GM21717 (cell line): ENCODE measurements at regions not wholly inside any gene's neighbourhood (a gene's known extent, or its start where the extent isn't known, plus 50 kb on each side); places are given as distances from the start of the nearest gene placed in this dataset.
A peak's percentile ranks its signal among the peaks of the same experiment; 100 is the strongest.

Source experiments
- ATAC-seq: cut with Tn5 transposase; IDR thresholded peaks from one replicate; pipeline ENCODE4 v1.9.1; 2021; ENCODE audit warnings: mild to moderate bottlenecking, moderate library complexity; ENCODE audit not compliant: unreplicated experiment

DNA sequence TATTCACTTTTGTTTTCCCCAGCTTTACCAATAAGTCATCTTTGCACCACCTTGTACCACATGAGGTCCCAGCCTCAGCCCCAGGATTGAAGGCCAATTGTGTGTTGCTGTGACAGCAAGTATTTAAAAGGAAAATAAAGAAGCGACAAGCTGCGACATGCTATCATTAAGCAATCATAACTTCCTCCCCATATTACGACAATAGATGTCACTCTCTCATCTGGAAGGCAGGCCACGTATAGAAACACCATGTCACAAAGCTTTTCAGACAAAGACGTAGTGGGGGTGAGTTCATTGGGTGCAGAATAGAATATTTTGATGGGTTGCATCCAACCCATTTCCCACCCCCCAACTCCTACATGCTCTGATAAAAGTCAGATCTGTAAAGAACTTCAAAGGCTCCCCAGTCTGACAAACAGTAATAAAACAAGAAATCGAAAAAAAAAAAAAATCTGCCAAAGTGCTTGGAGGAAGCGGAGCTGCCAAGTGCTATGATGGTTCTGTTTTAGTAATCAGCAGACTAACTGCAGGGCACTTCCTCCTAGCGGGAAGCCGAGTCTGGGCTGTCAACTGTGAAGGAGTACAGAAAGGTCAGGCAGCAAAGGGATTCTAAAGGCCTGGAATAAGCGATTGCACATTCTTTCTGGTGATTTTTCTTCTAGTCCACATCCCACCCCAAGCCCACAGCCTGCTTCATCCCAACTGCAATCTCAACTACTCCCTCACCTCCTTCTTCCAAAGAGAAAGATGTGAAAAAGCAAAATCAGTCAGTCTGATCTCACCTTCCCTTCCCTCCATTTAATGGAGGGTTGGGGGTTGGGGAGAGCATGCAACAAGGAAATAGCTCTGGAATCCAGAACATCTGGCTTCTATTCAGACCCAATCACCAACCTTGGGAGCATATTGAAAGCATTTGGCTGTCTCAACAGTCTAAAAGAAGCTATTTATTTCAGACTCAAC lies 131.4 kb upstream of the UBASH3B start:
- no peak for ATAC-seq

DNA sequence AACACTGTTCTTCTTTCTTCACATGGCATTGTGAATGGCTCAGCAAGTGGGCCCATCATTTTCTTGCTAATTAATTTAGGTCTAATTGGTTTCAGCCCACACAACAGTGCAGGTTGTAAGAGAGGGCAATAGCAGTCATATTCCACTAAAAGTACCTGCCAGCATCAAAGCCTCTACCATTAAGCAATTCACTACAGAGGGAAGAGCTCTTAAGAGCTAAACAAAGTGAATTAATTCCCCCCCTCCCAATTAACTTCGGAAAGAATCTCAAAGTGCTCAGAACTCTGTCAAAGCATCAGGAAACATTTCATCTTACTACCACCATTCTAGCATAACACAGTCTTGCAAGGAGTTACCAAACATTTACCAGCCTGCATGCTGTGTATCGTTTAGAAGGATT lies 133.9 kb upstream of the UBASH3B start:
- no peak for ATAC-seq

DNA sequence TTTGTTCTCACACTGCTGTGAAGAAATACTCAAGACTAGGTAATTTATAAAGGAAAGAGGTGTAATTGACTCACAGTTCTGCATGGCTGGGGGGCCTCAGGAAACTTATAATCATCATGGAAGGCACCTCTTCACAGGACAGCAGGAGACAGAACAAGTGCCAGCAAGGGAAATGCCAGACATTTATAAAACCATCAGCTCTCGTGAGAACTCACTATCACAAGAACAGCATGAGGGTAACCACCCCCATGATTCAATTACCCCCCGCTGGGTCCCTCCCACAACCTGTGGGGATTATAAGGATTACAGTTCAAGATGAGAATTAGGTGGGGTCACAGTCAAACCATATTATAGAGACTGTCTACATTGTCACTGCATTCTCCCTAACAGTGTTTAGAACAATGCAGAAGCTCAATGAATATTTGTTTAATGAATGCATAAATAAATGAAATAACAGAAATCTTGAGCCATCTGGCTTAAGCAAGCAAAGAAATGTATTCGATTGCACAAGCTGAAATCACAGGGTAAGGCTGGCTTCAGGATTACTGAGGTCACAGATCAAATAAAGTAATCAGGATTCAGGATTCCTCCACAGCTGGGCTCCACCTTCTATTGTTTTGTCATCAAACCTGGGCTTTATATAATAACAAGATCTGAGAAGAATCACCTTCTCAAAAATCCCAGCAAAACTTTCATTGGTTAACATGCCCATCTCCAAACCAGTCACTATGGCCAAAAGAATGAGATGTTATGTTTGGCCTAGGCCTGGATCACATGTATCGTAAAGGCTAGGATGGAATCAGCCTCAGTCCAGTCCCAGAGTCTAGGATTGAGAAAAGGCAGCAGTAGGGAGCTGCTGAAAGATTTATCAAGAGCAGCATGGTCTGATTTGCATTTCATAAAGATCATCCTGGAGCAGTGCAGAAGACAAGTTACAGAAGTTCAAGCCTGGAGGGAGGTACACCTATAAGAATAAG lies 137.8 kb upstream of the UBASH3B start:
- no peak for ATAC-seq

DNA sequence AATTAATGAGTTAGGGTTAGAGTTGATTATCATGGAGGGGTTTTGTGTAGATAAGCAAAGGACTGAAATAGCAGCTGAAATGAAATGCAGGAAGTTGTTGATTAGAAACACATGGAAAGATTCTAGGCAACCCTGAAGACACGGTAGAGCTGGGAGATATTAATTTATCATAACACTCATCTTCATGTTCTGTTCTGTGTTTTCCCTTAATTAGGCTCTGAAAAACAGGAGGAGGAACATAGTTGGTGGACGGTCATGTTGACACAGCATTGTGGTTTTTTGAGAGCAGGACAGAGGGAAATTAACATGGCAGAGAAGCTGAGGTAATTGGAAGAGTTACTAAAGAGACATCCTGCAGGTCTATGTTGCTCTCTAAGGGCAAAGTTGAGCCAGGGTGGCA lies 138.8 kb upstream of the UBASH3B start:
- ATAC-seq: no peak

DNA sequence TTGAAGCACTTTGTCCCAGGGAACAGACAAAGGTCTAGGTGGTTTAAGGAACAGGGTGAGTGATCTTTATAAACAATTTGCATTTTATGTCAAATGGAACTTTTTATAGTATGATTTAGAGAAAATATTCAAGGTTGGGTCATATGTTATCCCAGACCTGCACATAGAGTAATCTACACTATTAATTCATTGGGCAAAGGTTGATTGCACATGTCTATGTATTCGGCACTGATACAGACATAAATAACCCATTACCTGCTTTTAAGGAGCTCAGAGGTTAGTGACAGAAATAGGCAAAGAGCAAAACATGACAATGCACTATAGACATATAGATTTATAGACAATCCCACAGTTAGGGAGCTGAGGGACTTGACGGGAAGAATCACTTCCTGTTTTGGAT lies 141.5 kb upstream of the UBASH3B start:
- ATAC-seq: no peak

DNA sequence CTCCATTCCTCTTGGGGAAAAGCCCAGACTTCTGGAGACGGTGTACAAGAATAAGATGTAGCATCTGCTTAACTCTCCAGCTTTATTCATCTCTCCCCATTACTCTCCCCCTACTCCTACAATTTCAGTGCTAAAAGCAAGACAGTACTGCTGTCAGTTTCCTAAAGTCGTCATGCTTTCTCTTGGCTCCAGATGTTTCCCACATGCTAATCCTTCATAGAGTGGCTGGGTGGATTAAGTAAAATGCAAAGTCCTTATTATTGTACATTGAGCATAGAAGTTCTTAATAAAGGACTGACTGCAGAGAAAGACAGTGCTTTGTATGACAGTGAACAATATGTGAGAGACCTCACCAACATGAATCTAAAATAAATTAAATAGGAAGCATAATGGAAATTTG lies 142.2 kb upstream of the UBASH3B start:
- no peak for ATAC-seq

DNA sequence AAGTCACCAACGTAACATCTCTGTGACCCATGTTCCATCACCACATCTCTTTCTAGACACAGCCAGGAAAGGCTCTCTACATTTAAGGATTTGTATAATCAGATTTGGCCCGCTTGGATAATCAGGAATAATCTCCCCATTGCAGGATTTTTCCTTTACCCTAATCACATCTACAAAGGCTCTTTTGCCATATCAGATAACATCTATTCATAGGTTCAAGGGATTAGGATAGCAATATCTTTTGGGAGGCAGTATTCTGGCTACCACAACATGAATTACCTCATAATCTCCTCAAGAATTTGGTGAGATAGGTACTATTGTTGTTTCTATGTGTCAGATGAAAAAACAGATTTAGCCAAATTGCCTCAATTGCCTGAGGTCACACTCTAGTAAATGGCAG lies 142.8 kb upstream of the UBASH3B start:
- no peak for ATAC-seq

DNA sequence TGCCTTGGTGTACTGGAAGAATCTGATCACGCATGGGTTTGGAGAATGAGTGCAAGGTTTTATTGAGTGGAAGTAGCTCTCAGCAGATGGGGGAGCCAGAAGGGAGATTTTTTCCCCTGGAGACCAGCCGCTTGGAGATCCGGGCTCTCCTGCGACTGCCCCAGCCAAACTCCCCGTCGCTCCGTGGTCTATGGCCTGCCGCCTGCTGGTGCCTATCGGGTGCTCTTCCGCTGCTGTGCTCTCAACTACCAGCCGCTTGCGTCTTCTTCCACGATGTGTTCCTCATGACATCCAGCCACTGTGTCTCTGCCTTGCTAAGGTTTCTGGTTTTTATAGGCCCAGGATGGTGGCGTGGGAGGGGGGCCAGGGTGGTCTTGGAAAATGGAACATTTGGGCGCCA lies 145.6 kb upstream of the UBASH3B start:
- no peak for ATAC-seq

DNA sequence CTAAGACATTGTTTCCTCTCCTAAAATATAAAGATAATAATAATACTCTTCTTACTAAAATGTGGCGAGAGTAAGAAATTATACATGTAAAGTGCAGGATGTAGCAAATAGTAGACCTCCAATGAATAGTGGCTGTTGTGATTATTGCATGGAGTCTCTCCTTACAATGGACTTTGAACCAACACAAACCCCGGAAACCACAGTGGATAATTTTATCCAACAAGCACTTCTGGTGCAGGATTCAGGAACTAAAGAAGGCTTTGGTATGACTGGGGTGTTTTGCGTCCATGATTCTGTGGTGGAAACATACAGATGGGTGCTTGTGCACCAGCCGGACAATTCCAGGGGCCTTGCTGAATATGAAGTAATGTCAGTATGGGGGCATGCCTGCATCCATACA lies 146.4 kb upstream of the UBASH3B start:
- ATAC-seq: no peak

DNA sequence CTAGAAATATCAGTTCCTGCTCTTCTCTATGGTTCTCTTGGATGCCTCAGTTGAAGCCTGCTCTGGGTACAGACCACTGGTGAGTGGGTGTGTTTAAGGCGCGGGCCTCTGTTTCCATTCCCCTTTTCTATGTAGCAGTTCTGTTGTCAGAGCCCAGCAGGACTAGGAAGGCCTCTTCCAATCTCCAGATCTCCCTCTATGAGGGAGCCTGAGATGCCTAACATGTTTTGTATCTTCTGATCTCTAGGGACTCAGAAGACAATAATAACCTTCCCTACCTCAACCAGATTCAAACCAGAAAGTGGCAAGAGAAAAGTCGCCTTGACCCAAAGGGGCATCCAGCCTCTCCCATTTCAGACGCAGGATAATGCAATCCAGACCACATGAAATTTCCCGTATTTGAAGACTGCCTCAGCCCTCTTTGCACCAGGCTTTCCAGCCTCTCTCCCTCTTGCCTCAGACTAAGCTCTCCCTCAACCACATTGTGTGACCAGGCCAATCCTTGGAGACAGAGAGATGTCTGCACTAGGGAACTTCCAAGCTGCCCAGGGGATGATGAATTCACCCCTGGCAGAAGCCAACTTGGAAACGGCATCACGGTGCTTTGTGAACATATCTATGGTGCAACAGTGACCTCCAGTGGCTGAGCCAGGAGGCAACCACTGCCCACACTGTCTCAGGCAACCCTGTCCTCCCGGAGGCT lies 150.1 kb upstream of the UBASH3B start:
- peak; percentile 73 for ATAC-seq

DNA sequence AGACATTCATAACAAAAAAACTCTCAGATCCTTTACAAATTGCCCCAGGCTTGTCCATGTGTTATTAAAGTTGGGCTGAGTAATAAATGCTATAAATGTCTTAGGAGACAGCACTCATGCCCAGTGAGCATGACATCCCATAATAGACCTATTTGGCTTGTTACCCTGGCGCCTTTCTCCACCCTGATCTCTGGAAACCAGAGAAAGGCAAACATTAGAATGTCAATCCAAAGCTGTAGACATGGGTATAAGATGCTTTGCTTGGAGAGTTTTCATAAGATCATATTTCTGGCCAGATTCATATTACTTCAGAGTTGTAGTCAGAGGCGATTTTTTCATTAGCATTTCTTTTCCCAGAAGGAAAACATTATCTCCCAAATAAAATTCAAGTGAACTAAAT lies 161.3 kb upstream of the UBASH3B start:
- no peak for ATAC-seq

DNA sequence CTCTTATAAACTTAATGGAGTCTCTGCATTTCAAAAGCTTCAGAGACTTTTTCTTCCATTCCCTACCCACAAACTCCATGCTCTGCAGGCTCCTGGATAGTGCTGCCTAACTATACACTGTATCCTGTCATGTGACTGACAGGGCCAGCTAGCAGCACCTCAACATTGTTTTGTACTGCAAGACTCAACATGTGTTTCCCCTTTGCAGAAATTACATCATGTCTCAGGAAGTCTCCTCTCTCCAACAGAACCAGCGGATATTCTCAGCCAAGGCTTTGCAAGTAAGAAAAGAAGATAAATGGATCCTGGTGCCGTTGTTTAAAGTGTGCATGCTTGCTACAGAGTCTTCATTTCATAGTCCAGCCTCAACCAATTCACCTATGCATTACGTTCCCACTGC lies 164.0 kb upstream of the UBASH3B start:
- ATAC-seq: no peak

DNA sequence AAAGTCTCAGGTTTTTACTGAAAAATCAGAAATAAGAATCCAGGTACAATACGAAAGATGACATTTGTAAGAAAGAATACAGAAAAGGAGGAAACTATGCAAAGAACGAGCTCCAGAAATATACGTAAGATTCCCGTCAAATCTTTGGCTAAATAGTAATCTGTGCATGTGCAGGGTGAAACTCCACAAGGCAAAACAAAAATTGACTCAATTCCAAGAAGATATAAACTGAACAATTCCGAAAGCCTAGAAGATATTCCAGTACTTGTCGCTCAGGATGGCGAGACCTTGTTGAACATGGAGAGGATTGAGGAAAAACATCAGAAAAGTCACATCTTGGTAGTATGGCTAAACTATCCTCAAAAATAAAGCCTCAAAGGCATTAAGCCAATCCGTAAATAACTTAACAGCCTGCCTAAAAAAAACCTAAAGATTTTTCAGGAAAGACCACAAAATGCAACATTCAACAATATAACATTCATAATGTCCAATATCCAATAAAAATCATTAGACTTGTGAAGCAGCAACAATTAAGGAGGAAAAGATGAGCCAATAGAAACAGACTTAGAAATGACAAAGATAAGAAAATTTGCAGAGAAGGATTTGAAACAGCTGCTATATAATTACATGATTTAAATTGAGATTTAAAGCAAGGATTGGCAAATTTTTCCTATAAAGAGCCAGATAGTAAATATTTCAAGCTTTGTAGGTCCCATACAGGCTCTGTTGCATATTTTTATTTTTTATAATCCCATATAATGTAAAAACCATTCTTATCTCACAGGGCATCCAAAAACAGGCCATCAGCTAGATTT lies 166.4 kb upstream of the UBASH3B start:
- ATAC-seq: no peak

DNA sequence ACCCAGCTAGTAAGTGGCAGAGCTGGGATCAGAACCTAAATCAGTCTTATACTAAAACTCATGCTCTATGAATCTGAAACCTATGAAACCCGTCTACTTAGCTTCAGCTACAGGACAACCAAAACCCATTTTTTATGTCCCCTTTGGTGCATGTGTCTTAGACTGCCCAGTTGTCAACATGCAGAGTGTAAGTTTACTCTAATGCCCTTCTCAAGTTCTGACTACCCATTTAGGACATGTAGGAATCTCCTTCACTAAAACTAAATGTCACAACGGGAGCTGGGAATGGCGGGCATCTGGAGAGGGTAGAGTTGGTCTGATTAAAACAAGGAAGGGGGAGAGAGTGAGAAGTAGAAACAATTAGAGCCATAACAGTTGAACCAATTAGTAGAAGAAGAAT lies 167.9 kb upstream of the UBASH3B start:
- no peak for ATAC-seq

DNA sequence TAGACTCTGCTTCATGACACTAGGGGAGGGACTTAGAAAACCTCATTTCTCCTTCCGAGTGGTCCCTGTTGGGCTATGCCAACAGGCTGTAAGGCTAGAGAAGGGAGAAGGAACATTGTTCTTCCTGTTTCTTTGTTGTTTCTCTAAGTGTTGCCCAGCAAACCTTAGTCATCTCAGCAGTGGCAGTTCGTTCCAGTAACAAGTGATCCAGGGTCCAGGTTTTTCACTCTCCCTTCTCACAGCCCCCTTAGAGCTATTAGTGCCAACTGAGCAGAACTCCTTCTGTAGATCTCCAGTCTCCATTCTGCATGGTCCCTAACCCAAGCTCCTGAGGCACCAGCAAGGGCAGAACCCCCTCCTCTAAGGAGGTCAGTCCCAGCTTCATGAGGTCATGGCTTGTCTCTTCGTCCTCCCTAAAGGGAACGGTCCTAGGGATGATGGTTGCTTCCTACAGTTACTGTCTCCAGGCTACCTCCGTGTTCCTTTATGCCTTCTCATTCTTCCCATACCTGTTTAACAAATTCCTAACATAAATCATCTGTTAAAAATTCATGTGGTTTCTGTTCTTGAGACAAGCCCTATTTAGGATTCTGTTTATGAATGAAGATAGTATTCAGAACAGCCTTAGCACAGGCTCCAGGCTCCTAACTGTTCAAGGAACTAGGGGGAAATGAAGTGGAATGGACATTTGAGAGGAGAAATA lies 168.6 kb upstream of the UBASH3B start:
- ATAC-seq: no peak

DNA sequence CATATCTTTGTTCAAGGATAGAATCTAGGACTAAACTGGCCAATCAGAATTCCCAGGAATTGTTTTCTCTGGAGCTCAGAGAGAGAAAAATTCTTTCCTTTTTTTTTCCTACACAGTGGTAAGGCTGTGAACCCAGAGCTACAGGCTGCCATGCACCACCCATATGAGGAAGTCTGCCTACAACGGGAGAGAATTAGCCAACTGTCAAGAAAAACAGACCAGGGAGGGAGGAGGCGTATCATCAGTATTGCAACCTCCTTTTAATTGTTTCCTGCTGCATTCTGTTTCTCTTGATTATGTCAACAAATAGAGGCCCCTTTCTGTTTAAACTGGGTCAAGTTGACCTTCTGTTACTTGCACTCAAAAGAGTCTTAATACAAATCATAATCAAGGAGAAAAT lies 176.5 kb upstream of the UBASH3B start:
- no peak for ATAC-seq

DNA sequence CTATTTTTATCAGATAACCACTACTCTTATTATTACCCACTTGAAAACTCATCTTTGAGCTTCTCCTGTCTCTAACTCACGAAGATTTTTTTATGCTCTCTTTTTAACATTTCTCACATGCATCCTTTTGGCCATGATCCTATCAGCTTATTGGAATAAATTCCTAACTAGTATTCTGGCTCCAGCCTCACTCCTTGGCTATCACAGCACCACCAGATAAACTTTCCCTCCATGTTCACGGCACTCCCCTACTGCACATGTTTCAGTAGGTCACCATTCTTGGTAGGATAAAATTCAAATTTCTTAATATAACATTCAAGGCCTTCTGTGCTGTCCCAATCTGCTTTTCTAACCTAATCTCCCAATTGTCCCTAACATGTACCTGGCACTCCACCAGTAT lies 186.6 kb upstream of the UBASH3B start:
- ATAC-seq: no peak

DNA sequence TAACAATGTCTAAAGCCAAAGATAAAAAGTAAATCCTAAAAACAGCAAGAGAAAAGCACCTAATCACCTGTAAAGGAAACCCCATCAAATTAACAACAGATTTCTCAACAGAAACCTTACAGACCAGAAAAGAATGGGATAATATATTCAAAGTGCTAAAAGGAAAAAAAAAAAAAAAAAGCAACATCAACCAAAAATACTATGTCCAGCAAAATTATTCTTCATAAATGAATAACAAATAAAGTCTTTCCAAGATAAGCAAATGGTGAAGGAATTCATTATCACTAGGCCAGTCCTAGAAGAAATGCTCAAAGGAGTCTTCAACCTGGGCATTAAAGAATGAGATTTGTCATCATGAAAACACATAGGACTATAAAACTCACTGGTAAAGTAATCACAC lies 192.0 kb upstream of the UBASH3B start:
- ATAC-seq: no peak

DNA sequence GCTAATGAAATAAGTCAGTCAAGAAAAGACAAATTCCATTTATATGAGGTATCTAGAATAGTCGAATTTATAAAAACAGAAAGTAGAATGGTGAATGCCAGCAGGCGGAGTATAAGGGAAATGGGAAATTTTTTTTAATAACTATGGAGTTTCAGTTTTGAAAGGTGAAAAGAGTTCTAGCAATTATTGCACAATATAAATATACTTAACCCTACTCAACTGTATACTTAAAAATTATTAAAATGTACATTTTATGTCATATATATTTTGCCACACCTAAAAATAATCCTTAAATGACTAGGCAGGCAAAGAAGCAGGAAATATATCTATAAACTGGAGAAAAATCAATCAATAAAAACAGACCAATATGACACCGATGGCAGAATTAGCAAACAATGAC lies 196.5 kb upstream of the UBASH3B start:
- no peak for ATAC-seq

DNA sequence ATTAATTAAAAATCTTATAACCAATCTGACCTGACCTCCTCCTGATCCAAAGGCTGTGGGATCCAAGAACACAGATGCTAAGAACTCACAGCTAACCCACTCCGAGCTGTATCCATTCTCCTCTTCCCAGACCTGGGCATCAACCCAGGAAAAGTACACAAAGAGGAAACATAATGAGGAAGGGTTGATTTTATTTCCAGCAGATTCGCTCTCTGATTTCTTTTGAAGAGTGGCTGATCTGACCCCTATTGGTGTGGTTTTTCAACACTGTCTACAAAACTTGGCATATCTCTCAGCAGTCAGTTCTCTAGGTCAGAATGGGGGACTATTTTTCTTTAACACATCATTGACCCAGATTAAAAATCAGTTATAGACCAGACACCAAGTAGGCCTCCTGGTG lies 201.9 kb upstream of the UBASH3B start:
- no peak for ATAC-seq
